ENCODE measurements at regions not wholly inside any gene's neighbourhood (a gene's known extent, or its start where the extent isn't known, plus 50 kb on each side); places are given as distances from the start of the nearest gene placed in this dataset.

GRCh38 chr3:32056559-32057290, 49.7 kb upstream of the GPD1L start:
- no peaks in the 10 kb centered on the region for H3K27me3 ChIP-seq
- H3K36me3 ChIP-seq: no peaks in the 10 kb centered on the region
- H3K4me1 ChIP-seq: no peaks in the 10 kb centered on the region
- TF ChIP-seq POLR2AphosphoS5 (IDR thresholded peaks at IDR 0.05) (no peak), EP300 (IDR thresholded peaks at IDR 0.05) (no peak), POLR2A (IDR thresholded peaks at IDR 0.05) (no peak), CTCF (IDR thresholded peaks at IDR 0.05) (no peak)
- WGBS: 64% methylated on average over 5 of the region's 5 CpGs
- no peak for DNase-seq (ENCODE audit: low spot score in 2 of 2)
- H3K4me3 ChIP-seq: no peak overlapping the region
- H3K9me3 ChIP-seq: no peaks in the 10 kb centered on the region
- H3K27ac ChIP-seq: no peak overlapping the region
